Vagina (tissue), 2 donors: ENCODE measurements at regions not wholly inside any gene's neighbourhood (a gene's known extent, or its start where the extent isn't known, plus 50 kb on each side); places are given as distances from the start of the nearest gene placed in this dataset.

Source experiments
- CTCF ChIP-seq, 3 experiments: fragments of 450-650 bp in 2 of 3; fragments of 200-600 bp in 1 of 3; sonication (generic) in 1 of 3; IDR thresholded peaks; one replicate each; pipeline ENCODE4 v1.5.1; 2017 to 2019; ENCODE audit warnings: antibody characterized with exemption in 3 of 3, mild to moderate bottlenecking in 2 of 3, moderate library complexity in 2 of 3
- POLR2A ChIP-seq, 2 donors: fragments of 450-650 bp; IDR thresholded peaks; one replicate each; pipeline ENCODE4 v1.6.1; 2017; ENCODE audit warnings: antibody characterized with exemption in 2 of 2, mild to moderate bottlenecking in 2 of 2, moderate library complexity in 2 of 2
- POLR2AphosphoS5 ChIP-seq, 2 donors: sonication (generic); formaldehyde crosslinking; IDR thresholded peaks; one replicate each; pipeline ENCODE4 v1.9.0; 2017; ENCODE audit warnings: antibody characterized with exemption in 2 of 2, mild to moderate bottlenecking in 2 of 2, low read depth in 1 of 2; ENCODE audit not compliant: insufficient read depth in 1 of 2

GRCh38 chr3:147132168-147132567, 274.2 kb downstream of the ZIC4 start:
- TF ChIP-seq CTCF (IDR thresholded peaks at IDR 0.05) (no peak), POLR2AphosphoS5 (IDR thresholded peaks at IDR 0.05; ENCODE audit: insufficient read depth in 1 of 2, low read depth in 1 of 2) (no peak), POLR2A (IDR thresholded peaks at IDR 0.05) (no peak)
